A673 (cell line): ENCODE measurements at regions not wholly inside any gene's neighbourhood (a gene's known extent, or its start where the extent isn't known, plus 50 kb on each side); places are given as distances from the start of the nearest gene placed in this dataset.

ENCODE experiments used
- CTCF ChIP-seq: fragments of 300-800, 200-600 bp; sonication (generic); conservative IDR thresholded peaks from 2 replicates; pipeline ENCODE4 v1.5.1; 2017; ENCODE audit warnings: low read depth, mild to moderate bottlenecking, antibody characterized with exemption, low read length, moderate library complexity, mixed read lengths
- EZH2 ChIP-seq: fragments of 200-600 bp; sonication (generic); IDR thresholded peaks from 2 replicates; pipeline ENCODE4 v1.6.1; 2017; ENCODE audit warnings: borderline replicate concordance, low read depth, mild to moderate bottlenecking, mixed read lengths, antibody characterized with exemption, low read length; ENCODE audit not compliant: poor library complexity, severe bottlenecking

GRCh38 chr17:55561316-55561972, 50.2 kb upstream of the SMIM36 start:
- TF ChIP-seq CTCF: no peak
- TF ChIP-seq EZH2: no peak
